ENCODE measurements at regions not wholly inside any gene's neighbourhood (a gene's known extent, or its start where the extent isn't known, plus 50 kb on each side); places are given as distances from the start of the nearest gene placed in this dataset.

- TF ChIP-seq ZNF589 (CRISPR knock-in tag; IDR thresholded peaks at IDR 0.05; ENCODE audit: low read depth) (no peak), STAT6 (CRISPR knock-in tag; IDR thresholded peaks at IDR 0.05) (no peak), HNRNPLL (IDR thresholded peaks at IDR 0.05; ENCODE audit: low read depth, low read length, poor library complexity, severe bottlenecking) (no peak), TAL1 (IDR thresholded peaks at IDR 0.05) (peak; percentile 99), SAFB (IDR thresholded peaks at IDR 0.05; ENCODE audit: borderline replicate concordance, low read depth, low read length) (no peak), NBN (IDR thresholded peaks at IDR 0.05; ENCODE audit: low read depth) (peak; percentile 80), ZFP1 (CRISPR knock-in tag; IDR thresholded peaks at IDR 0.05) (no peak), ZEB2 (IDR thresholded peaks at IDR 0.05) (peak; percentile 97)
- TF ChIP-seq, protein P1, sequence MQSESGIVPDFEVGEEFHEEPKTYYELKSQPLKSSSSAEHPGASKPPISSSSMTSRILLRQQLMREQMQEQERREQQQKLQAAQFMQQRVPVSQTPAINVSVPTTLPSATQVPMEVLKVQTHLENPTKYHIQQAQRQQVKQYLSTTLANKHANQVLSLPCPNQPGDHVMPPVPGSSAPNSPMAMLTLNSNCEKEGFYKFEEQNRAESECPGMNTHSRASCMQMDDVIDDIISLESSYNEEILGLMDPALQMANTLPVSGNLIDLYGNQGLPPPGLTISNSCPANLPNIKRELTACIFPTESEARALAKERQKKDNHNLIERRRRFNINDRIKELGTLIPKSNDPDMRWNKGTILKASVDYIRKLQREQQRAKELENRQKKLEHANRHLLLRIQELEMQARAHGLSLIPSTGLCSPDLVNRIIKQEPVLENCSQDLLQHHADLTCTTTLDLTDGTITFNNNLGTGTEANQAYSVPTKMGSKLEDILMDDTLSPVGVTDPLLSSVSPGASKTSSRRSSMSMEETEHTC (IDR thresholded peaks at IDR 0.05), result peak; percentile 82
- TF ChIP-seq, protein P2, sequence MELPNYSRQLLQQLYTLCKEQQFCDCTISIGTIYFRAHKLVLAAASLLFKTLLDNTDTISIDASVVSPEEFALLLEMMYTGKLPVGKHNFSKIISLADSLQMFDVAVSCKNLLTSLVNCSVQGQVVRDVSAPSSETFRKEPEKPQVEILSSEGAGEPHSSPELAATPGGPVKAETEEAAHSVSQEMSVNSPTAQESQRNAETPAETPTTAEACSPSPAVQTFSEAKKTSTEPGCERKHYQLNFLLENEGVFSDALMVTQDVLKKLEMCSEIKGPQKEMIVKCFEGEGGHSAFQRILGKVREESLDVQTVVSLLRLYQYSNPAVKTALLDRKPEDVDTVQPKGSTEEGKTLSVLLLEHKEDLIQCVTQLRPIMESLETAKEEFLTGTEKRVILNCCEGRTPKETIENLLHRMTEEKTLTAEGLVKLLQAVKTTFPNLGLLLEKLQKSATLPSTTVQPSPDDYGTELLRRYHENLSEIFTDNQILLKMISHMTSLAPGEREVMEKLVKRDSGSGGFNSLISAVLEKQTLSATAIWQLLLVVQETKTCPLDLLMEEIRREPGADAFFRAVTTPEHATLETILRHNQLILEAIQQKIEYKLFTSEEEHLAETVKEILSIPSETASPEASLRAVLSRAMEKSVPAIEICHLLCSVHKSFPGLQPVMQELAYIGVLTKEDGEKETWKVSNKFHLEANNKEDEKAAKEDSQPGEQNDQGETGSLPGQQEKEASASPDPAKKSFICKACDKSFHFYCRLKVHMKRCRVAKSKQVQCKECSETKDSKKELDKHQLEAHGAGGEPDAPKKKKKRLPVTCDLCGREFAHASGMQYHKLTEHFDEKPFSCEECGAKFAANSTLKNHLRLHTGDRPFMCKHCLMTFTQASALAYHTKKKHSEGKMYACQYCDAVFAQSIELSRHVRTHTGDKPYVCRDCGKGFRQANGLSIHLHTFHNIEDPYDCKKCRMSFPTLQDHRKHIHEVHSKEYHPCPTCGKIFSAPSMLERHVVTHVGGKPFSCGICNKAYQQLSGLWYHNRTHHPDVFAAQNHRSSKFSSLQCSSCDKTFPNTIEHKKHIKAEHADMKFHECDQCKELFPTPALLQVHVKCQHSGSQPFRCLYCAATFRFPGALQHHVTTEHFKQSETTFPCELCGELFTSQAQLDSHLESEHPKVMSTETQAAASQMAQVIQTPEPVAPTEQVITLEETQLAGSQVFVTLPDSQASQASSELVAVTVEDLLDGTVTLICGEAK (IDR thresholded peaks at IDR 0.05), result no peak
- TF ChIP-seq, protein P2 (CRISPR knock-in tag; IDR thresholded peaks at IDR 0.05), result no peak
- TF ChIP-seq, protein P3, sequence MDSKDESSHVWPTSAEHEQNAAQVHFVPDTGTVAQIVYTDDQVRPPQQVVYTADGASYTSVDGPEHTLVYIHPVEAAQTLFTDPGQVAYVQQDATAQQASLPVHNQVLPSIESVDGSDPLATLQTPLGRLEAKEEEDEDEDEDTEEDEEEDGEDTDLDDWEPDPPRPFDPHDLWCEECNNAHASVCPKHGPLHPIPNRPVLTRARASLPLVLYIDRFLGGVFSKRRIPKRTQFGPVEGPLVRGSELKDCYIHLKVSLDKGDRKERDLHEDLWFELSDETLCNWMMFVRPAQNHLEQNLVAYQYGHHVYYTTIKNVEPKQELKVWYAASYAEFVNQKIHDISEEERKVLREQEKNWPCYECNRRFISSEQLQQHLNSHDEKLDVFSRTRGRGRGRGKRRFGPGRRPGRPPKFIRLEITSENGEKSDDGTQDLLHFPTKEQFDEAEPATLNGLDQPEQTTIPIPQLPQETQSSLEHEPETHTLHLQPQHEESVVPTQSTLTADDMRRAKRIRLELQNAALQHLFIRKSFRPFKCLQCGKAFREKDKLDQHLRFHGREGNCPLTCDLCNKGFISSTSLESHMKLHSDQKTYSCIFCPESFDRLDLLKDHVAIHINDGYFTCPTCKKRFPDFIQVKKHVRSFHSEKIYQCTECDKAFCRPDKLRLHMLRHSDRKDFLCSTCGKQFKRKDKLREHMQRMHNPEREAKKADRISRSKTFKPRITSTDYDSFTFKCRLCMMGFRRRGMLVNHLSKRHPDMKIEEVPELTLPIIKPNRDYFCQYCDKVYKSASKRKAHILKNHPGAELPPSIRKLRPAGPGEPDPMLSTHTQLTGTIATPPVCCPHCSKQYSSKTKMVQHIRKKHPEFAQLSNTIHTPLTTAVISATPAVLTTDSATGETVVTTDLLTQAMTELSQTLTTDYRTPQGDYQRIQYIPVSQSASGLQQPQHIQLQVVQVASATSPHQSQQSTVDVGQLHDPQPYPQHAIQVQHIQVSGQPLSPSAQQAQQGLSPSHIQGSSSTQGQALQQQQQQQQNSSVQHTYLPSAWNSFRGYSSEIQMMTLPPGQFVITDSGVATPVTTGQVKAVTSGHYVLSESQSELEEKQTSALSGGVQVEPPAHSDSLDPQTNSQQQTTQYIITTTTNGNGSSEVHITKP (IDR thresholded peaks at IDR 0.05; ENCODE audit: partially characterized antibody), result no peak
Measured at GRCh38 chr14:30822080-30822571, 52.2 kb upstream of the COCH start (continued).
